HG03097 (cell line): ENCODE measurements at regions not wholly inside any gene's neighbourhood (a gene's known extent, or its start where the extent isn't known, plus 50 kb on each side); places are given as distances from the start of the nearest gene placed in this dataset.

Source experiments
- ATAC-seq: cut with Tn5 transposase; IDR thresholded peaks from one replicate; pipeline ENCODE4 v1.9.1; 2021; ENCODE audit not compliant: unreplicated experiment, low FRiP score

- ATAC-seq, result no peak
Measured at GRCh38 chr1:9419369-9420041, 119.8 kb upstream of the SLC25A33 start.

GRCh38 chr1:9420835-9421532 lies 118.3 kb upstream of the SLC25A33 start:
- no peak for ATAC-seq

GRCh38 chr1:9421533-9421873 lies 117.8 kb upstream of the SLC25A33 start:
- ATAC-seq, result no peak

- ATAC-seq, result no peak
Measured at GRCh38 chr1:9422321-9422720, 116.9 kb upstream of the SLC25A33 start.

GRCh38 chr1:9422911-9423505 lies 116.3 kb upstream of the SLC25A33 start:
- ATAC-seq, result no peak

- ATAC-seq, result no peak
Measured at GRCh38 chr1:9424261-9424660, 115.0 kb upstream of the SLC25A33 start.

GRCh38 chr1:9425859-9426258 lies 113.4 kb upstream of the SLC25A33 start:
- no peak for ATAC-seq

GRCh38 chr1:9426291-9426711 lies 113.0 kb upstream of the SLC25A33 start:
- peak; percentile 58 for ATAC-seq

GRCh38 chr1:9427388-9427787 lies 111.9 kb upstream of the SLC25A33 start:
- ATAC-seq, result no peak

- peak; percentile 74 for ATAC-seq
Measured at GRCh38 chr1:9428601-9429341, 110.5 kb upstream of the SLC25A33 start.

- no peak for ATAC-seq
Measured at GRCh38 chr1:9429342-9429711, 109.9 kb upstream of the SLC25A33 start.

- no peak for ATAC-seq
Measured at GRCh38 chr1:9434247-9435152, 104.8 kb upstream of the SLC25A33 start.

GRCh38 chr1:9435153-9435636 lies 104.1 kb upstream of the SLC25A33 start:
- ATAC-seq, result no peak

- ATAC-seq, result no peak
Measured at GRCh38 chr1:9435854-9436640, 103.2 kb upstream of the SLC25A33 start.

- ATAC-seq, result no peak
Measured at GRCh38 chr1:9437961-9438430, 101.3 kb upstream of the SLC25A33 start.

- ATAC-seq, result no peak
Measured at GRCh38 chr1:9438431-9439073, 100.7 kb upstream of the SLC25A33 start.

GRCh38 chr1:9439074-9439761 lies 100.0 kb upstream of the SLC25A33 start:
- ATAC-seq, result no peak

GRCh38 chr1:9440261-9440660 lies 99.0 kb upstream of the SLC25A33 start:
- ATAC-seq, result no peak
